ENCODE measurements at regions not wholly inside any gene's neighbourhood (a gene's known extent, or its start where the extent isn't known, plus 50 kb on each side); places are given as distances from the start of the nearest gene placed in this dataset.

- Histone ChIP-seq H3F3A (ENCODE audit: insufficient read depth, low read depth) (no peaks in the 10 kb centered on the region), H3K4me3 (no peak overlapping the region), H2AFZ (no peak overlapping the region), H3K27ac (no peak overlapping the region), H3K9me2 (ENCODE audit: insufficient read depth) (peaks cover 4% of the 10 kb centered on the region; the same call in 1 of the 2 replicates), H4K20me1 (ENCODE audit: insufficient read depth) (no peaks in the 10 kb centered on the region), H3K4me2 (no peak overlapping the region), H3K36me3 (ENCODE audit: low read depth) (no peaks in the 10 kb centered on the region), H3K9me3 (ENCODE audit: insufficient read depth, low read depth) (no peaks in the 10 kb centered on the region; the same call in 1 of the 2 replicates), H3K4me1 (replicated peaks; ENCODE audit: insufficient read depth) (no peaks in the 10 kb centered on the region), H3K79me2 (ENCODE audit: low read depth) (no peaks in the 10 kb centered on the region), H3K27me3 (ENCODE audit: insufficient read depth, low read depth) (peaks cover 39% of the 10 kb centered on the region)
- CTCF ChIA-PET = no interaction called here
- intact Hi-C loops (cut with micrococcal nuclease; ENCODE audit: unreplicated experiment) = no loop called here
- TF ChIP-seq EZH2 (IDR thresholded peaks at IDR 0.05; ENCODE audit: low read depth) (no peak), CTCF (conservative IDR thresholded peaks at IDR 0.05) (no peak)
- no TSS peak for BruUV-seq (replicated peaks)
- no peak for DNase-seq
- POLR2A ChIA-PET (ENCODE audit: unreplicated experiment) = no interaction called here
These were observed 320.3 kb upstream of the PLXNA2 start for GRCh38 chr1:208564466-208564865.

GRCh38 chr1:208565756-208566440 lies 321.7 kb upstream of the PLXNA2 start:
- H3K27me3 ChIP-seq (ENCODE audit: insufficient read depth, low read depth) = peaks cover 45% of the 10 kb centered on the region
- no peaks in the 10 kb centered on the region for H3F3A ChIP-seq (ENCODE audit: insufficient read depth, low read depth)
- POLR2A ChIA-PET (ENCODE audit: unreplicated experiment) = no interaction called here
- H3K27ac ChIP-seq = no peak overlapping the region
- no peak overlapping the region for H3K4me3 ChIP-seq
- H3K36me3 ChIP-seq (ENCODE audit: low read depth) = no peaks in the 10 kb centered on the region
- no TSS peak for BruUV-seq (replicated peaks)
- DNase-seq = no peak
- TF ChIP-seq CTCF (conservative IDR thresholded peaks at IDR 0.05) (no peak), EZH2 (IDR thresholded peaks at IDR 0.05; ENCODE audit: low read depth) (no peak)
- no peak overlapping the region for H2AFZ ChIP-seq
- no peaks in the 10 kb centered on the region; the same call in 1 of the 2 replicates for H3K9me3 ChIP-seq (ENCODE audit: insufficient read depth, low read depth)
- CTCF ChIA-PET = no interaction called here
- peaks cover 4% of the 10 kb centered on the region for H3K9me2 ChIP-seq (ENCODE audit: insufficient read depth)
- H3K79me2 ChIP-seq (ENCODE audit: low read depth) = no peaks in the 10 kb centered on the region
- no peaks in the 10 kb centered on the region for H3K4me1 ChIP-seq (replicated peaks; ENCODE audit: insufficient read depth)
- H4K20me1 ChIP-seq (ENCODE audit: insufficient read depth) = no peaks in the 10 kb centered on the region
- H3K4me2 ChIP-seq = no peak overlapping the region
- intact Hi-C loops (cut with micrococcal nuclease; ENCODE audit: unreplicated experiment) = no loop called here

GRCh38 chr1:208569181-208569580 lies 325.0 kb upstream of the PLXNA2 start:
- POLR2A ChIA-PET (ENCODE audit: unreplicated experiment) = no interaction called here
- TF ChIP-seq EZH2 (IDR thresholded peaks at IDR 0.05; ENCODE audit: low read depth) (no peak), CTCF (conservative IDR thresholded peaks at IDR 0.05) (no peak)

More at GRCh38 chr1:208569181-208569580, 325.0 kb upstream of the PLXNA2 start:
- Histone ChIP-seq H4K20me1 (ENCODE audit: insufficient read depth) (no peaks in the 10 kb centered on the region), H3K27me3 (ENCODE audit: insufficient read depth, low read depth) (peaks cover 36% of the 10 kb centered on the region), H3K9me2 (ENCODE audit: insufficient read depth) (peaks cover 4% of the 10 kb centered on the region), H3K4me3 (no peak overlapping the region), H3K9me3 (ENCODE audit: insufficient read depth, low read depth) (no peaks in the 10 kb centered on the region; the same call in 1 of the 2 replicates), H3K4me2 (no peak overlapping the region), H3K79me2 (ENCODE audit: low read depth) (no peaks in the 10 kb centered on the region), H2AFZ (no peak overlapping the region), H3K27ac (no peak overlapping the region), H3K4me1 (replicated peaks; ENCODE audit: insufficient read depth) (no peaks in the 10 kb centered on the region), H3K36me3 (ENCODE audit: low read depth) (no peaks in the 10 kb centered on the region), H3F3A (ENCODE audit: insufficient read depth, low read depth) (no peaks in the 10 kb centered on the region)
- intact Hi-C loops (cut with micrococcal nuclease; ENCODE audit: unreplicated experiment) = no loop called here
- BruUV-seq (replicated peaks) = no TSS peak
- no peak for DNase-seq
- CTCF ChIA-PET = no interaction called here

Measured in PC-9 (cell line).